HG03064 (cell line): ENCODE measurements at regions not wholly inside any gene's neighbourhood (a gene's known extent, or its start where the extent isn't known, plus 50 kb on each side); places are given as distances from the start of the nearest gene placed in this dataset.

ENCODE experiments used
- ATAC-seq: cut with Tn5 transposase; IDR thresholded peaks from one replicate; pipeline ENCODE4 v1.9.1; 2021; ENCODE audit warnings: low read depth; ENCODE audit not compliant: unreplicated experiment

- ATAC-seq = no peak
These were observed 450.0 kb upstream of the PDZRN3 start for GRCh38 chr3:74074700-74075099.

GRCh38 chr3:74067296-74067695, 442.6 kb upstream of the PDZRN3 start:
- no peak for ATAC-seq

GRCh38 chr3:74066456-74066855, 441.7 kb upstream of the PDZRN3 start:
- ATAC-seq = no peak

GRCh38 chr3:74059923-74060600, 435.3 kb upstream of the PDZRN3 start:
- no peak for ATAC-seq

GRCh38 chr3:74059301-74059922, 434.7 kb upstream of the PDZRN3 start:
- no peak for ATAC-seq

GRCh38 chr3:74057169-74057568, 432.4 kb upstream of the PDZRN3 start:
- no peak for ATAC-seq

- ATAC-seq = no peak
These were observed 430.3 kb upstream of the PDZRN3 start for GRCh38 chr3:74055061-74055460.

GRCh38 chr3:74054566-74054965, 429.8 kb upstream of the PDZRN3 start:
- ATAC-seq = no peak

GRCh38 chr3:74053970-74054516, 429.3 kb upstream of the PDZRN3 start:
- ATAC-seq = no peak

GRCh38 chr3:74049444-74049843, 424.7 kb upstream of the PDZRN3 start:
- ATAC-seq = no peak

- no peak for ATAC-seq
These were observed 424.0 kb upstream of the PDZRN3 start for GRCh38 chr3:74048699-74049098.

- ATAC-seq = no peak
These were observed 420.3 kb upstream of the PDZRN3 start for GRCh38 chr3:74045000-74045399.

- no peak for ATAC-seq
These were observed 416.4 kb upstream of the PDZRN3 start for GRCh38 chr3:74041068-74041675.

- ATAC-seq = no peak
These were observed 414.4 kb upstream of the PDZRN3 start for GRCh38 chr3:74039105-74039504.

- no peak for ATAC-seq
These were observed 411.8 kb upstream of the PDZRN3 start for GRCh38 chr3:74036568-74036967.

- no peak for ATAC-seq
These were observed 411.4 kb upstream of the PDZRN3 start for GRCh38 chr3:74036102-74036501.

- ATAC-seq = no peak
These were observed 409.1 kb upstream of the PDZRN3 start for GRCh38 chr3:74033806-74034205.

GRCh38 chr3:74033381-74033780, 408.6 kb upstream of the PDZRN3 start:
- ATAC-seq = no peak

- ATAC-seq = no peak
These were observed 402.4 kb upstream of the PDZRN3 start for GRCh38 chr3:74027121-74027520.

GRCh38 chr3:74023395-74023794, 398.7 kb upstream of the PDZRN3 start:
- no peak for ATAC-seq

- no peak for ATAC-seq
These were observed 396.7 kb upstream of the PDZRN3 start for GRCh38 chr3:74021449-74021848.
